ENCODE measurements at regions not wholly inside any gene's neighbourhood (a gene's known extent, or its start where the extent isn't known, plus 50 kb on each side); places are given as distances from the start of the nearest gene placed in this dataset.

DNA sequence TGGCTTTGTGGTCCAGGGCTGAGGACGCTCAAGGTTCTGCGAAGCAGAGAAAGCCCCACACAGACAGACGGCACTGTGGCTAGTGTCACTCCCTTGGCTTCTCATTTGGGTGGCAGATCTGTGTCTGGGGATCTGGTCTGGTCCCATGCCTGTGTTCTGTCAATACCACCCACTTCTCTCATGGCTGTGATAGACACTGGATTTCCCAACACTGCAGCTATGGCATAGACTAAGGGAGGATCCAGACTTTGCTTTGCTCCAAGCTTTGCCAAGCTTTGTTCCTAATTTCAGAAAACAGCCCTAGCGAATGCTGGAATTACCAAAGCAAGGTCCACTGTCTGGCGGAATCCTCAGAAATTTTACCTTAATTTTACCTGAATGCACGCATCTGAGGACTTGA, 62.1 kb downstream of the GADD45G start:
- peaks cover 4% of the 10 kb centered on the region for H3K9me3 Mint-ChIP-seq
- no peak for DNase-seq
- no peaks in the 10 kb centered on the region for H3K36me3 Mint-ChIP-seq (ENCODE audit: insufficient read depth)
- peaks cover 4% of the 10 kb centered on the region for H3K27me3 Mint-ChIP-seq (ENCODE audit: low read depth)
- no peak overlapping the region for H3K4me3 Mint-ChIP-seq
- ATAC-seq = no peak
- no peaks in the 10 kb centered on the region for H3K4me1 Mint-ChIP-seq (ENCODE audit: low read depth)

DNA sequence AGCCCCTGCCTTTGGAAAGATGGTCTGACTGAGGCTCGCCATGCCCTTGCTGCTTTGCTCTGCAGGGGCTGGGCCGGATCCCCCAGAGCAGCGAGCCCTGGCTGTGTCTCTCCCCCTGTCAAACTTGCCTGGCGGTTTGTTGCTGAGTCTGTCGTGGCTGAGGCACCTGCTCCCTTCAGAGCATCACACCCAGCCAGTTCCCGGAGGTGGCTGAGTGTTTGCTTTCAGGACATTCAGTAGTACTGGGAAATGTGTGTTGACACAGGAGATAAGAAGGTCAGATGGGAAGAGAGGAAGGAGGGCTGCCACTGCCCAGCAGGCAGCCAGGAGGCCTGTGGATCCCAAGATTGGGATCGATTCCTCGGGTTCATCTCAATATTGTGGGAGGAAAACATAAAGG, 62.9 kb downstream of the GADD45G start:
- ATAC-seq (no peak), DNase-seq (no peak)
- no peak overlapping the region for H3K4me3 Mint-ChIP-seq
- H3K9me3 Mint-ChIP-seq = peaks cover 4% of the 10 kb centered on the region
- H3K4me1 Mint-ChIP-seq (ENCODE audit: low read depth) = no peaks in the 10 kb centered on the region
- H3K36me3 Mint-ChIP-seq (ENCODE audit: insufficient read depth) = no peaks in the 10 kb centered on the region
- no peaks in the 10 kb centered on the region for H3K27me3 Mint-ChIP-seq (ENCODE audit: low read depth)

DNA sequence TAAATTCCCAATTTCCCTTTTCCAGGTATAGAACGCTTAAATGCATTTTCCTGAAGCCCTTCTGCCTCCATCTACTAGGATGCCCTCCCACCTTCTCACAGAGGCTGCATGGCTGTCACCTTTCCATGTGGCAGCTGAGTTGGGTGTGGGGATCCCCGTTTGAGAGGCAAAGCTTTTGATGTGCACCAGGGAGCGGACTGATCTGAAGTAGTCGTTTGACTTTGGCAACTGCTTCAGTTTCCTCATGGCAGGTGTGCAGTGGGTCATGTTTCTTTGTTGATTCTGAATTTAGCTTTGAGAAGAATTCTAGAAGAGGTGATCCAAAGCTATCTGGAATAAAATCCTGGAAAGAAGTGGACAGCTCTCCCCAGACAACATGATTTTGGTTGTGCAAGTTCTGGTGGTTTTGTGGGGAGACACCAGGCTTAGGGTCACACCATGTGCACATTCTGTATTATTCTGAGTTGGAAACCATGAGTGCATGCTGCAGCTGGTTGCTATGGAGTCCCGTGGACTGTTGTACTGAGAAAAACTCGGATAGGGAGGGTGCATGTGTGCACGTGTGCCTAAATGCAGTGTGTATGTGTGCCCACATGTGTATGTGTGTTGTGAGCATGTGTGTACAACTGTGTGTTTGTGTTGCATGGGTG, 63.5 kb downstream of the GADD45G start:
- H3K27me3 Mint-ChIP-seq (ENCODE audit: low read depth) = no peaks in the 10 kb centered on the region
- no peaks in the 10 kb centered on the region for H3K4me1 Mint-ChIP-seq (ENCODE audit: low read depth)
- DNase-seq (no peak), ATAC-seq (no peak)
- peaks cover 4% of the 10 kb centered on the region for H3K9me3 Mint-ChIP-seq
- H3K4me3 Mint-ChIP-seq = no peak overlapping the region
- no peaks in the 10 kb centered on the region for H3K36me3 Mint-ChIP-seq (ENCODE audit: insufficient read depth)

DNA sequence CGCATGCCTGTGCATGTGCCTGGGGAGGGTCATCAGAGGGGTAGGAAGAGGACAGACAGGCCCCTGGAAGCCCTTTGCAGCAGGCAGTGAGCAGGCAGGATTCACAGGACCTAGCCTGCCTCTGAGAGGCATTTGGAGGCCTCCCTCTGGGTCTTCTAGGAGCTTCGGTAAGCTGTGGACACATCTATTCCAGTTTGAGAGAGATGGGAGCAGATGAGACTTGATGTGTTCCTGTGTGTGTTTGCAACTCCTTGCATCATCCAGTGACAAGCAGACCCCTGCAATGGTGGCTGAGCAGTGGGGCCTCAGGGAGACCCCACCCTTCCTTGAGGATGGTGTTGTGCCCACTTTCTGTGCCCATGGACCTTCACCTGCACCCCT, 64.0 kb downstream of the GADD45G start:
- Mint-ChIP-seq H3K9me3 (peaks cover 4% of the 10 kb centered on the region), H3K4me1 (ENCODE audit: low read depth) (no peaks in the 10 kb centered on the region), H3K36me3 (ENCODE audit: insufficient read depth) (no peaks in the 10 kb centered on the region), H3K4me3 (no peak overlapping the region), H3K27me3 (ENCODE audit: low read depth) (no peaks in the 10 kb centered on the region)
- ATAC-seq (no peak), DNase-seq (no peak)

DNA sequence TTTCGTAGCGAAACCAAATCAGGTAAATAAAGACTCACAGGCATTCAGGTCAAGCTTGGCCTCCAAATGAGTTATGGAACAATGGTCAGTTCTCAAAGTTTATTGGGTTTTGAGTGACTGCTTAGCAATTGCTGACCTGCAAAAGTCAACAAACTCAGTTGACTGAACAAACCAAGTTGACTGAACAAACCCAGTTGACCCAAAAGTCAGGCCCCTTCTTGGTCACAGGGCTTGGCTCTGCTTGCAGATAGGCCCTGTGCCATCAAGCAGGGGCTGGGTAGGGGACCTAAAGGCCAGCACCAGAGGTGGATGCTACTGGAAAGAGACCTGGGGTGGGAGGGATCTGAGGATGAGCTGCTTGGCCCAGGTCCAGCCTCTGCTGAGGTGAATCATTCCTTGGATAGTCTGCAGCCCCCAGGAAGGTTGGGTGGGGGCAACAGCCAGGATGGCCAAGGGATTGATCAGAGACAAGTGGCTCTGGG, 64.6 kb downstream of the GADD45G start:
- no peak for ATAC-seq
- no peaks in the 10 kb centered on the region for H3K4me1 Mint-ChIP-seq (ENCODE audit: low read depth)
- H3K4me3 Mint-ChIP-seq = no peak overlapping the region
- no peak for DNase-seq
- H3K27me3 Mint-ChIP-seq (ENCODE audit: low read depth) = no peaks in the 10 kb centered on the region
- H3K9me3 Mint-ChIP-seq = peaks cover 4% of the 10 kb centered on the region
- H3K36me3 Mint-ChIP-seq (ENCODE audit: insufficient read depth) = no peaks in the 10 kb centered on the region

DNA sequence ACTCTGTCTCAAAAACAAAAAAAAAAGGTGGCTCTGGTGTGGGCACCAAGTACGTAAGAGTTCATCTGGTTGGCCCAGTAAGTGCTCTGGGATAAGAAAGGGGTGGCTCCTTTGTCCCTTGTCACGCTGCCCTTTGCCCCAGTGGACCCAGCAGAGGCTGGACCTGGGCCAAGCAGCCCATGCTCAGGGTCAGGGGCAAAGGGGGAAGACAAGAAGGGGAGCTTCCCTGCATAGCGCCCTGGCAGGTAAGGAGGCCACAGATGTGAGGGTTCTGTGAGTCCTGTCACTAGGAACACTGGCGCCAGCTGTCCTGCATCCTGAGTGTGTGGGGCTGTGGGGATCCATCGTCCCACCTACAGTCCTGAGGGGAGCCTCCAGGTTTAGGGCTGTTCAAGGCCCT, 65.3 kb downstream of the GADD45G start:
- Mint-ChIP-seq H3K4me3 (no peak overlapping the region), H3K9me3 (peaks cover 4% of the 10 kb centered on the region), H3K4me1 (ENCODE audit: low read depth) (no peaks in the 10 kb centered on the region), H3K27me3 (ENCODE audit: low read depth) (no peaks in the 10 kb centered on the region), H3K36me3 (ENCODE audit: insufficient read depth) (no peaks in the 10 kb centered on the region)
- no peak for ATAC-seq
- no peak for DNase-seq

DNA sequence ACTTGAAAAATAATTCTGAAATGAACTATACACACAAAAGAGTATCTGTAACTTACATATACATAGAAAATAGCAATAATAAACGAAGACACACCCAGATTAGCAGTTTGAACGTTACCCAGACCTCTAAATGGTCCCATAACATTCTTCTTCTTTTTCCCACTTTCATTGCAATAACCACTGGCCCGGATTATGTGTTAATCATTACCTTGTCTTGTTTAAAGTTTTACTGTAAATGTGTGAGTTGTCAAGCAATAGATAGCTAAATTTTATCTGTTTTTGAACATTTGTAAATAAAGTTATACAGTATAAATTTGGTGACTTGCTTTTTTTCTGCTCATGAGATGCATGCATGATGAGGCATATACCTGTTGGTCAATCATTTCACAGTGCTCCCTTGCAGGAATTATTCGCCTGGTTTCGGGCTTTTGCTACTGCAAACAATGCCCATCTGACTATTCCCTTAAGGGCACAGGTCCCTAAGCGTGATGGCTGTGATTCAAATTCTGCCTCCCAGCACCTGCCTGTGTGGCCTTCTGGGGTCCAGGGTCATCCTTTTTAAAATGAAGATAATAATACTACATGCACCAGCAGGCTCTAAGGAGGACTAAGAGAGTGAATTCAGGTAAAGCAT, 66.1 kb downstream of the GADD45G start:
- DNase-seq (no peak), ATAC-seq (no peak)
- H3K36me3 Mint-ChIP-seq (ENCODE audit: insufficient read depth) = no peaks in the 10 kb centered on the region
- no peaks in the 10 kb centered on the region for H3K27me3 Mint-ChIP-seq (ENCODE audit: low read depth)
- H3K4me1 Mint-ChIP-seq (ENCODE audit: low read depth) = no peaks in the 10 kb centered on the region
- H3K4me3 Mint-ChIP-seq = no peak overlapping the region
- H3K9me3 Mint-ChIP-seq = peaks cover 4% of the 10 kb centered on the region

DNA sequence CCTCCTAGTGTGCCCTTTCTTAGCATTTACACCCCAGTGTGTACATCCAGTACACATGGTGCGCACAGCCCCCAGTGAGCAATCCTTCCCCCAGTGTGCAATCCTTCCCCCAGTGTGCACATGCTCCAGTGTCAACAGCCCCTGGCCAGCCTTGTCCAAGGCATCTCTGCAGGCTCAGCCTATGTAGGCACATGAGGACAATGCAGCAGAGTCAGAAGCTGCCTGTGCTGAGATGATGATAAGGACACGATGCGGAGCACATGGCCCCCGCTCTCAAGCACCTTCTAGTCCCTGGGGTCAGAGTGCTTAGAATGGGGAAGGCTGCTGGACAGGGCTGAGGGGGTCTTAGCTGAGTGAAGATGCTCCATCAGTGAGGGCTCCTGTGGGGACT, 69.8 kb downstream of the GADD45G start:
- Mint-ChIP-seq H3K4me3 (no peak overlapping the region), H3K27me3 (ENCODE audit: low read depth) (no peaks in the 10 kb centered on the region), H3K36me3 (ENCODE audit: insufficient read depth) (no peaks in the 10 kb centered on the region)

DNA sequence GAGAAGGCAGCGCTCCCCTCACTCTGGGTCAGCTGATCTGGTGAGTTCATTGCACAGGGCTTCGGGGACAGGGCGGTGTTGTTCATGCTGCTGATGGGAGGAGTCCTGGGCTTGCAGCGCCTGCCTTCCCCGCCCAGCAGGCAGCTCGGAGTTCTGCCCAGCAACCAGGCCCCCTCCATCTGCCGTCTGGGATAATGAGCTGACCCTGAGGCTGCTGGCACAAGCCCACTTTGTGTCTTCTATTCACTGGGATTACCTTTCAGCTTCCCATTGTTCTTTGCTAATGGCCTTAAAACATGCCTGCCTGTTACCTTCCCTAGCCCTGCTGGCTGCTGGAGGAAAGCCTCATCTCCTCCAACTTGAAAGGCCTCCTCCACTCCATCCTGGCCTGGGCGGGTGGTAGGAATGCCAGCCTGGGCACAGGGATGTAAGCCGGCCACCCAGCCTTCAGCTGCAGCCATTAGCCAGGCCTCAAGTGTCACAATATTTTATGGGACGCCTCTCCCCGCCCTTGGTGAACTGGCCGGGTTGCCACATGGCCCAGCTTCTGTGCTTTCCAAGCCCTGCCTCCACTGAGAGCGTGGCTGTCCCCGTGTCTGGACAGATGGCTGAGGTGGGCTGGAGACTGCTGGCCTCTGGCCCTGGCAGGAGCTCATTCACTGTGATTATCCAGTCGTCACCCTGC, 70.4 kb downstream of the GADD45G start:
- no peak overlapping the region for H3K4me3 Mint-ChIP-seq
- no peaks in the 10 kb centered on the region for H3K4me1 Mint-ChIP-seq (ENCODE audit: low read depth)
- H3K36me3 Mint-ChIP-seq (ENCODE audit: insufficient read depth) = no peaks in the 10 kb centered on the region
- peaks cover 4% of the 10 kb centered on the region for H3K9me3 Mint-ChIP-seq
- ATAC-seq (no peak), DNase-seq (no peak)
- no peaks in the 10 kb centered on the region for H3K27me3 Mint-ChIP-seq (ENCODE audit: low read depth)

More for the DNA sequence above, 69.8 kb downstream of the GADD45G start:
- H3K9me3 Mint-ChIP-seq = peaks cover 4% of the 10 kb centered on the region
- ATAC-seq (no peak), DNase-seq (no peak)
- no peaks in the 10 kb centered on the region for H3K4me1 Mint-ChIP-seq (ENCODE audit: low read depth)

DNA sequence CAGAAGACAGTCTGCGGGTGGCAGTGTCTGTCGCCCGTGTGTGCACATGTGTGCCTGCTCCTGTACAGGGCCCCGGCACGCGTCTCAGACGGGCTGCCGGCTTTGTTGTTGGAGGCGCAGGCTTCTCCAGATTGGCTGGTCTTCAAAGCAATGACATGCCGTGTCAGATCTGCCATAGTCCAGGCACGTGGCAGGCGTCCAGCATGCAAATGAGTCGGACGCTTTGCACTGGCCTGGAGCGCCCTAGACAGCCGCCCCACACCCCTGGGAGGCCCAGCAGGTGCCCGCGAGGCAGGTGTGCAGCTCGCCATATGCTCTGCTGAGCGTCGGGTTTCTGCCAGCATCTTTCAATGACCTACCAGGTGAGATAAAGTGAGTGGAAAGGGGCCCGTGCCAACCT, 71.5 kb downstream of the GADD45G start:
- peaks cover 2% of the 10 kb centered on the region for H3K9me3 Mint-ChIP-seq
- no peaks in the 10 kb centered on the region for H3K36me3 Mint-ChIP-seq (ENCODE audit: insufficient read depth)
- no peaks in the 10 kb centered on the region for H3K27me3 Mint-ChIP-seq (ENCODE audit: low read depth)
- no peak overlapping the region for H3K4me3 Mint-ChIP-seq
- DNase-seq (no peak), ATAC-seq (no peak)
- H3K4me1 Mint-ChIP-seq (ENCODE audit: low read depth) = peaks cover 2% of the 10 kb centered on the region

DNA sequence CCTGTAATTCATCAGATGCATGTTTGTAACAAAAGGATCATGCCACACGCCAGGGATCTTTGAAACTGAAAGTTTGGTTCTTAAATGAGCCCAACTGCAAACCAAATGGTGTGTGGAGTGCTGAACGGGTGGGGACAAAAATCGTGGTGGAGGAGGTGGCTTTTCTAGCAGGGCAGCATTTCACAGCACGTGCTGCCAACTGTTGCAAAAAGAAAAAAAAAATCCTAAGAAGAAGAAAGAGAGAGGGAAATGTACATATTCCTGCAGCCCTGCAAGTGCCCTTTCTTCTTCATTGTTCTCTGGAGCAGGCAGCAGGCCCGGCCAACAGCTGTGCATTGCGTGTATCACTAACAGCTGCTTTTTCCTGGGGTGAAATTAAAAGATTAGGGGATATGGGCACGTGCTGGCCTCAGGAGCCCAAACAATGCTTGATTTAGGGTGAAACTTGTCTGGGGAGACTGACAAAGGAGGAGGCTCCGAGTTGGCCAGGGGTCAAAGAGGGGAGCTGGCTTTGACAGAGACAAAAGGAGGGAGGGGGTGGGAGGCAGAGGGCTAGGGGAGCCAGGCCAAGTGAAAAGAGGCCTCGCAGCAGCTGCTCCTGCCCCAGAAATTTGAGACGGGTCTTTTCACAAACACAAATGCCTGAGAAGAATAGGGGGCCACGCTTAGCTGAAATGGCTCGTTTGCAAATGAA, 73.0 kb downstream of the GADD45G start:
- Mint-ChIP-seq H3K4me1 (ENCODE audit: low read depth) (peaks cover 2% of the 10 kb centered on the region), H3K36me3 (ENCODE audit: insufficient read depth) (no peaks in the 10 kb centered on the region), H3K9me3 (no peaks in the 10 kb centered on the region), H3K27me3 (ENCODE audit: low read depth) (no peaks in the 10 kb centered on the region), H3K4me3 (no peak overlapping the region)
- ATAC-seq (no peak), DNase-seq (no peak)

DNA sequence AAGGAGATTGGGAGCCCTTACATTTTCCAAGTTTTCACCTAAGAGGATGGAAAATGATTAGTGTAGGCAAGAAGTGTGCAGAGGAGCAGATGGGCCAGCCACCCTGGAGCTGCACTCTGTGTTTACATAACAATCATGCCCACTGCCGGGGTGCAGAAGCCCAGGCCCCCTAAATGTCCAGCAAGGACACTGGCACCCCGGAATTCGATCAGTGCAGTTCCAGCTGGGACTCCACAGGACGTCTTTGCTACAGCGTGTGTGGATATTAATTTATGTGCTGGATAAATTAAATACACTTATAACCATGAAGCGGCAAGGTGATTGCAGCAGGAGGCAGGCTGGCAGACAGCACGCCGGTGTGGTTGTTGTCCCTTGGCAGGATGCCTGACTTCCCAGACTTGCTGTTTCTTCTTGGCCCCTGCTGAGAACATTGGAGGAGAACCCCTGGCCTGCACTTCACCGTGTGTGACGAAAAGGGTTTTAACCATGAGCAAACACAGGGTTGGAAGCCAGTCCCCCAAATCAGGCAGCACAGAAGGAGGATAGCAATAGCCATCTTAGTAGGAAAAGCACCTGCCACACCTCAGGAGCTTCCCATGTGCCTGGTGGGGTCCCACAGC, 73.7 kb downstream of the GADD45G start:
- H3K36me3 Mint-ChIP-seq (ENCODE audit: insufficient read depth) = no peaks in the 10 kb centered on the region
- ATAC-seq = no peak

DNA sequence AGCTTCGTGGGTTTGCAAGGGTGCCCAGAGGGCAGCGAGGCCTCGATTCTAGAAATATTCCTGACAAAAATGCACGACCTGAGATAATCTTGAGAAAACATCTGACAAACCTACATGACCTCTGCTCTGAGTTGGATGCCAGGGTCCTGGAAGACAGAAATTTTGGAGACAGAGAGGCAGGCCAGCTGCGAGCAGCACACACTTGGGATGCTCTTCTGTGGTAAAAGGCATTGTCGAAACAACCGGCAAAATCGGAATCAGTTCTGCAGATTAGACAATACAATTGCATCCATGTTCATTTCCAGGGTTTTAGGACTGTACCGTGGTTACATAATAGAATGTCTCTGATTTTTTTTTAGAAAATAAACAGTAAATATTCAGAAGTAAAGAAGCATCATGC, 74.2 kb downstream of the GADD45G start:
- Mint-ChIP-seq H3K27me3 (ENCODE audit: low read depth) (no peaks in the 10 kb centered on the region), H3K4me3 (no peak overlapping the region), H3K36me3 (ENCODE audit: insufficient read depth) (no peaks in the 10 kb centered on the region), H3K4me1 (ENCODE audit: low read depth) (peaks cover 2% of the 10 kb centered on the region), H3K9me3 (no peaks in the 10 kb centered on the region)
- ATAC-seq = no peak
- no peak for DNase-seq

More for the DNA sequence above, 73.7 kb downstream of the GADD45G start:
- Mint-ChIP-seq H3K4me3 (no peak overlapping the region), H3K9me3 (no peaks in the 10 kb centered on the region), H3K4me1 (ENCODE audit: low read depth) (peaks cover 2% of the 10 kb centered on the region), H3K27me3 (ENCODE audit: low read depth) (no peaks in the 10 kb centered on the region)
- DNase-seq = no peak

DNA sequence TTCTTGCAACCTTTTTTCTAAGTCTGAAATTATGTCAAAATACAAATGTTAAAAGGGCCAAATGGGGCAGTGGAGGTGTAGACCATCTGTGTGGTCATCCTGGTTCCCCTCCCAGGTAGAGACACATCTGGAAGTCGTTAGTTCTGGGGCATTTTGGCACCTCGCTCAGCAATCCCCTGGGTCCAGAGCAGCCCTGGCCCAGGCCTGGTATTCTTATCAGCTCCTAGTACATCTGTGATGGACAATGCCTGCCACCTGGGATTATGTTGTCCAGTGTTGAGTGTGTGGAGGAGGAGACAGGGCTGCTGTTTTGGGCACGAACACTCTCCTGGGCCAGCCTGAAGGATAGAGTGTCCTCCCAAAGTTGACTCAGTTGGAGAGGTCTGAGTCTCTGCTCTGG, 74.8 kb downstream of the GADD45G start:
- Mint-ChIP-seq H3K27me3 (ENCODE audit: low read depth) (no peaks in the 10 kb centered on the region), H3K36me3 (ENCODE audit: insufficient read depth) (no peaks in the 10 kb centered on the region), H3K9me3 (no peaks in the 10 kb centered on the region), H3K4me1 (ENCODE audit: low read depth) (peaks cover 2% of the 10 kb centered on the region), H3K4me3 (no peak overlapping the region)
- DNase-seq (no peak), ATAC-seq (no peak)

All from activated T-cell treated with anti-CD3 and anti-CD28 coated beads, Interleukin-2, amount 50 U/mL, for 4 hours (primary cell).